LNCaP clone FGC (cell line): ENCODE measurements at regions not wholly inside any gene's neighbourhood (a gene's known extent, or its start where the extent isn't known, plus 50 kb on each side); places are given as distances from the start of the nearest gene placed in this dataset.
"Not testable (repeated sequence)": the region's sequence is repeated elsewhere in the genome, so short reads cannot be mapped to it uniquely, and the experiment has no call there.

ENCODE experiments used
- DNase-seq: peaks from one replicate; pipeline ENCODE4 v3.0.0-alpha.2; 2011; ENCODE audit warnings: low read depth
- H3K4me3 ChIP-seq: 2 replicates; pipeline ENCODE4 v1.5.1; 2011; ENCODE audit warnings: mild to moderate bottlenecking, low read depth, low read length, control low read depth
- TF ChIP-seq, protein P1 (sequence below): IDR thresholded peaks from 2 replicates; pipeline ENCODE4 v1.5.1; 2012; ENCODE audit warnings: mild to moderate bottlenecking; ENCODE audit not compliant: control insufficient read depth, insufficient read depth; ENCODE audit errors: extremely low read depth

DNA sequence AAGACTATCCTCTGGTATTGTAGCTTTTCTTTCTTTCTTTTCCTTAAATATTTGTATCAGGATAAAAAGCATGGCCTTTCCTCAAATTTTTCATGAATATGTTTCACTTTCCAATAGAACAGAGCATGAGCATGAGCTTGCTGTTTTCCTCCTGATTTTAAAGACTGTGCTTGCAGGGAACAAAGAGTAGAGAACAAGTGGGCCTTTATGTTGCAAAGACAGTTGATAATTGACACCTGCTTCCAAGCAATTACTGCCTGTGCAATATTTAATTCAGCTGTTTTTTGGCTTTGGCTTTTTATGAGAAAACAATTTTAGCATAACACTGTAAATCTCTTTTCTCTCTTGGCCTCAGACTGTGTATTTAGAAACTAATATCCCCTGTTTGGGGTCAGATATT lies 263.6 kb upstream of the AZI2 start:
- no peak overlapping the region for H3K4me3 ChIP-seq
- DNase-seq: no peak
- TF ChIP-seq, protein P1, sequence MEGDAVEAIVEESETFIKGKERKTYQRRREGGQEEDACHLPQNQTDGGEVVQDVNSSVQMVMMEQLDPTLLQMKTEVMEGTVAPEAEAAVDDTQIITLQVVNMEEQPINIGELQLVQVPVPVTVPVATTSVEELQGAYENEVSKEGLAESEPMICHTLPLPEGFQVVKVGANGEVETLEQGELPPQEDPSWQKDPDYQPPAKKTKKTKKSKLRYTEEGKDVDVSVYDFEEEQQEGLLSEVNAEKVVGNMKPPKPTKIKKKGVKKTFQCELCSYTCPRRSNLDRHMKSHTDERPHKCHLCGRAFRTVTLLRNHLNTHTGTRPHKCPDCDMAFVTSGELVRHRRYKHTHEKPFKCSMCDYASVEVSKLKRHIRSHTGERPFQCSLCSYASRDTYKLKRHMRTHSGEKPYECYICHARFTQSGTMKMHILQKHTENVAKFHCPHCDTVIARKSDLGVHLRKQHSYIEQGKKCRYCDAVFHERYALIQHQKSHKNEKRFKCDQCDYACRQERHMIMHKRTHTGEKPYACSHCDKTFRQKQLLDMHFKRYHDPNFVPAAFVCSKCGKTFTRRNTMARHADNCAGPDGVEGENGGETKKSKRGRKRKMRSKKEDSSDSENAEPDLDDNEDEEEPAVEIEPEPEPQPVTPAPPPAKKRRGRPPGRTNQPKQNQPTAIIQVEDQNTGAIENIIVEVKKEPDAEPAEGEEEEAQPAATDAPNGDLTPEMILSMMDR: no peak

DNA sequence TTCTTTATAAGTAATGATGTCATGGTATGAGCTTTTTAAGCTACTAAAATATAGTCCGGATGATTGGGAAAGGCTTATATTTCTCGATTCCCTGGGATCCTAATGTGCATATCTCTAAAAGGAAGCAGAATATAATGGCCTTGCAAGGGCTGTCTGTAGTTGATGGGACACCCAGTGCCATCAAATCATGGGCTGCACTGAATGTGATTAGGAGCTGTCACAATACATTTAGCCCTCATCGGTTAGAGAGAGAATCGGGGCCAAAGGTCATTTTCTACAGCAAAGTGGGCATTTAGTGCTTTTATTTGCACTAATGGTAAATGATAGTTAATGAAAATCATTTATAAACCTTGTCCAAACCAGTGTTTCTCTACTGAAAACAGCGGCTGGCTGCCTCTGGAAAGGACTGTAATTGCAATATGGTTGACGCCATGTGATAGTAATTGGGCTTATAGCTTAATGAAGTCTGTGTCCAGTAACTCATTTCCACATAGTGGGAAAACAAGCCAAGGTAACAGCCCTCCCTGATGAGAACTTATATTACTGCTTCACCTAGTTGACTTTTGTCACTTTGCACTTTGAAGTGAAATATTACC lies 265.0 kb upstream of the AZI2 start:
- TF ChIP-seq, protein P1: no peak
- no peak overlapping the region for H3K4me3 ChIP-seq
- no peak for DNase-seq

GRCh38 chr3:28615071-28615470 lies 266.4 kb upstream of the AZI2 start:
- no peak overlapping the region for H3K4me3 ChIP-seq
- DNase-seq: no peak
- TF ChIP-seq, protein P1: no peak

GRCh38 chr3:28615971-28616370 lies 267.3 kb upstream of the AZI2 start:
- TF ChIP-seq, protein P1: no peak
- DNase-seq: no peak
- no peak overlapping the region for H3K4me3 ChIP-seq

DNA sequence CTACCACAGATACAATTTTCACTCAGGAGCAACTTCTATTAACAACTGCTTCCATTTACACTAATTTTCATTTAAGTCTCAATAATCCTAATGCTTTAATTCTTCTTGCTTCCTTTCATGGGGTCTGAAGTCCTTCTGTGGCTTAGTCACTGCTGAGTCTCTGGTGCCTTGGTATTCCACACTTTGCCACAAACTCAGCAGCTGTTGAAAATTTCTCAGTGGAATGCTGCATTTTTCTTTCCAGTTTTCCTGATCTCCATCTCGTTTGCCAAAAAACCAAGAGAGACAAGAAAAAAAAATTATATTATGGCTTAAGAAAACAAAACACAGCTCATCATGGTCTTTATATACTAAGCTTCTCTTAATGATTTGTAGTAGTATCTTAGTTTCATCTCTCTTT lies 269.2 kb upstream of the AZI2 start:
- DNase-seq: no peak
- H3K4me3 ChIP-seq: no peak overlapping the region
- TF ChIP-seq, protein P1: no peak

GRCh38 chr3:28623106-28623505 lies 274.5 kb upstream of the AZI2 start:
- TF ChIP-seq, protein P1: no peak
- DNase-seq: no peak

DNA sequence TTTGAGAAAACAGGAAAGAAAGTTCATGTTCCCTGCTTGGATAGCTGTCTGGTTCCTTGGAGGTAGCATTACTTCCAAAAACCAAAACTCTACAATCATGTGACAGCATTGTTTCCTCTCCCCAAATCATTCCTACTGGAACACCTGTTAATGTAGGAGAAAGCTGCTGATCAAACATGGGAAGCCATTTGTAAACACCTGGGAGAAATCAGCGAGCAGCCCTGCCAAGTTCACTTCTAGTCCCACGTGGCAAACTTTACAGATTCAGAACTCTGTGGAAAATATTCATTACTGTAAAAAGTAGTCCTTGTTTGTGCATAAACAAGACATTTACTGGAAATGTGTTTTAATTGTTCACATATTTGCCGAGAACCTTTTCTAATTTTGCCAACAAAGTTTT lies 275.5 kb upstream of the AZI2 start:
- no peak overlapping the region for H3K4me3 ChIP-seq
- TF ChIP-seq, protein P1: no peak
- DNase-seq: peak; percentile 45

More at GRCh38 chr3:28623106-28623505, 274.5 kb upstream of the AZI2 start:
- no peak overlapping the region for H3K4me3 ChIP-seq

GRCh38 chr3:28627843-28628242 lies 279.2 kb upstream of the AZI2 start:
- DNase-seq, H3K4me3 ChIP-seq: not testable (repeated sequence)
